ENCODE measurements at regions not wholly inside any gene's neighbourhood (a gene's known extent, or its start where the extent isn't known, plus 50 kb on each side); places are given as distances from the start of the nearest gene placed in this dataset.

- Histone ChIP-seq H3K9me3 (ENCODE audit: low read depth, low read length, poor library complexity, severe bottlenecking) (no peaks in the 10 kb centered on the region), H3K4me1 (ENCODE audit: insufficient read depth, low read length, poor library complexity, severe bottlenecking) (no peaks in the 10 kb centered on the region), H3K27ac (ENCODE audit: low read depth, low read length, poor library complexity, severe bottlenecking) (no peak overlapping the region), H3K36me3 (ENCODE audit: insufficient read depth, low read length, poor library complexity, severe bottlenecking) (no peaks in the 10 kb centered on the region), H3K27me3 (replicated peaks; ENCODE audit: insufficient read depth, low read depth, low read length, poor library complexity) (no peaks in the 10 kb centered on the region), H3K4me3 (ENCODE audit: low read depth, low read length, poor library complexity, severe bottlenecking) (no peak overlapping the region)
- TF ChIP-seq EZH2 (IDR thresholded peaks at IDR 0.05; ENCODE audit: borderline replicate concordance, low read depth, low read length, poor library complexity, severe bottlenecking) (no peak), CTCF (conservative IDR thresholded peaks at IDR 0.05; ENCODE audit: low read depth, low read length) (no peak)
- intact Hi-C loops (cut with micrococcal nuclease; ENCODE audit: unreplicated experiment): no loop called here
- POLR2A ChIA-PET (ENCODE audit: low non-redundant PET): no interaction called here
- CTCF ChIA-PET: no interaction called here
- BruUV-seq (replicated peaks): no TSS peak
- DNase-seq (ENCODE audit: low spot score): no peak
Observed at GRCh38 chr3:66723231-66723630, 222.4 kb upstream of the LRIG1 start.

GRCh38 chr3:66729687-66730393, 229.0 kb upstream of the LRIG1 start:
- no peak overlapping the region for H3K4me3 ChIP-seq (ENCODE audit: low read depth, low read length, poor library complexity, severe bottlenecking)
- no peaks in the 10 kb centered on the region for H3K36me3 ChIP-seq (ENCODE audit: insufficient read depth, low read length, poor library complexity, severe bottlenecking)
- BruUV-seq (replicated peaks): no TSS peak
- intact Hi-C loops (cut with micrococcal nuclease; ENCODE audit: unreplicated experiment): no loop called here
- POLR2A ChIA-PET (ENCODE audit: low non-redundant PET): no interaction called here
- H3K4me1 ChIP-seq (ENCODE audit: insufficient read depth, low read length, poor library complexity, severe bottlenecking): no peaks in the 10 kb centered on the region
- no peak overlapping the region for H3K27ac ChIP-seq (ENCODE audit: low read depth, low read length, poor library complexity, severe bottlenecking)
- no peaks in the 10 kb centered on the region for H3K9me3 ChIP-seq (ENCODE audit: low read depth, low read length, poor library complexity, severe bottlenecking)
- CTCF ChIA-PET: no interaction called here
- no peak for DNase-seq (ENCODE audit: low spot score)
- TF ChIP-seq CTCF (conservative IDR thresholded peaks at IDR 0.05; ENCODE audit: low read depth, low read length) (no peak), EZH2 (IDR thresholded peaks at IDR 0.05; ENCODE audit: borderline replicate concordance, low read depth, low read length, poor library complexity, severe bottlenecking) (no peak)
- no peaks in the 10 kb centered on the region for H3K27me3 ChIP-seq (replicated peaks; ENCODE audit: insufficient read depth, low read depth, low read length, poor library complexity)

- H3K9me3 ChIP-seq (ENCODE audit: low read depth, low read length, poor library complexity, severe bottlenecking): no peaks in the 10 kb centered on the region
Observed at GRCh38 chr3:66738625-66739365, 238.0 kb upstream of the LRIG1 start.

More at GRCh38 chr3:66738625-66739365, 238.0 kb upstream of the LRIG1 start:
- BruUV-seq (replicated peaks): no TSS peak
- no peak for DNase-seq (ENCODE audit: low spot score)
- no peak for TF ChIP-seq EZH2 (IDR thresholded peaks at IDR 0.05; ENCODE audit: borderline replicate concordance, low read depth, low read length, poor library complexity, severe bottlenecking)
- H3K36me3 ChIP-seq (ENCODE audit: insufficient read depth, low read length, poor library complexity, severe bottlenecking): no peaks in the 10 kb centered on the region
- intact Hi-C loops (cut with micrococcal nuclease; ENCODE audit: unreplicated experiment): no loop called here
- POLR2A ChIA-PET (ENCODE audit: low non-redundant PET): no interaction called here
- CTCF ChIA-PET: no interaction called here
- no peaks in the 10 kb centered on the region for H3K27me3 ChIP-seq (replicated peaks; ENCODE audit: insufficient read depth, low read depth, low read length, poor library complexity)
- no peaks in the 10 kb centered on the region for H3K4me1 ChIP-seq (ENCODE audit: insufficient read depth, low read length, poor library complexity, severe bottlenecking)
- no peak overlapping the region for H3K27ac ChIP-seq (ENCODE audit: low read depth, low read length, poor library complexity, severe bottlenecking)
- H3K4me3 ChIP-seq (ENCODE audit: low read depth, low read length, poor library complexity, severe bottlenecking): no peak overlapping the region
